ENCODE measurements at regions not wholly inside any gene's neighbourhood (a gene's known extent, or its start where the extent isn't known, plus 50 kb on each side); places are given as distances from the start of the nearest gene placed in this dataset.
"Not testable (repeated sequence)": the region's sequence is repeated elsewhere in the genome, so short reads cannot be mapped to it uniquely, and the experiment has no call there.

GRCh38 chr11:29050962-29051361, 942.8 kb downstream of the METTL15 start:
- DNase-seq (ENCODE audit: low spot score), result not testable (repeated sequence)

DNA sequence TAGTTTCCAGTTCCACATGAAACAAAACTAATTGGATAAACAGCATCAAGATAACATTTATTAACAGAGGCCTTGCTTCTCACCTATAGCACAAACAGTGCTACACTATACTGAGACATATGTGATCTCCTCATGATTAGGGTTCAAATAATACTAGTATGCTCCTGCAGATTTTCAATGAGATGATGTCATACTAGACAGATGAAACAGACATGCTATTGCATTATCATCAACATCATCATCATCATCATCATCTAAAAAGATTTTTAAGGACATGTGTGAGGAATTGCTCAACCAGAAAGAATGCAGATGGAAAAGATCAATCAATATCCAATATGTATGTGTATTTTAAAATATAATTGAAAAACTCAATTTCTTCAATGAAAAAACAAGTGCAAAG, 932.3 kb downstream of the METTL15 start:
- DNase-seq (ENCODE audit: low spot score), result no peak

DNA sequence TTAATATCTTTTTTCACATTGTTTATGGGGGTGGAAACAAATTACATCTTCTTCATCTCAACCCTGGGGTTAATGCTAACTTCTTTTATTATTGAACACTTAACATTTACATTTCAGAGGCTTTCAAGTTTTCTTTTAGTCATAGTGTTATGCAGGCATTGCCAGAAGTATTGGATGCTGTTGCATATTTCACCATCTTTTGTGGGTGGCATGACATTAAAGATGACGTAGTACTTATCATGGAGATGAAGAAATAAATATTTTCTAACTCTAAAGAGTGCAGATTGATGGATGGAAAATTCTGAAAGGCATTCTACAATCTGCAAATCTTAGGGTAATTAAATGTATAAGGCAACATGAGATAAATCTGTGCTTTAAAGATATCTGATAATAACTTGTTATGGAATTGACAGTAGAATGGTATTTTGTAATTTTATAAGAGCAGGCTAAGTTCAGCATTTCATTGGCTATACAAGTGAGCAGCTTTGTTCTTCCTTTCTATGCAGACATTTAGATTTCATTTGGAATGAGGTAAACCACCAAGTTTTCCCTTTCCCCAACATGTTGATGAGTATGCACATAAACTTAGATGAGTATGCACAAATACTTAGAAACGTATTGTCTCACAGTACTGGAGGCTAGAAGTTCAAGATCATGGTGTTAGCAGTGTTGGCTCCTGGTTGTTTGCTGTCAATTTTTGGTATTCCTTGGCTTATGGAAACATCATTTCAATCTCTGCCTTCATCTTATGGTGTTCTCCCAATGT, 924.4 kb downstream of the METTL15 start:
- no peak for DNase-seq (ENCODE audit: low spot score)

DNA sequence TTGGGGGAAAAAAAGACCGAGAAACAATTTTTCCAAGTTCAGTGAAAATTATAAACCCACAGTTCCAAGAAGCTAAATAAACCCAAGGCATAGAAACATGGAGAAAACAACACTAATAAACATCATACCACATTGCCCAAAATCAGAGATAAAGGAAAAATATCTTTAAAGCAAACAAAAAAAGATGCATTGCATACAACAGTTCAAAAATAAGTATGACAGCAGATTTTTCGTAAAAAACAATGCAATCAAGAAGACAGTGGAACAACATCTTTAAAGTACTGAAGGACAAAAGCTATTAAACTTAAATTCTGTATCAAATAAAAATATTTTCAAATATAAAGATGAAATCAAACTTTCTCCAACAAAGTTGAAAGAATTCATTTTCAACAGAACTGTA, 921.3 kb downstream of the METTL15 start:
- no peak for DNase-seq (ENCODE audit: low spot score)

DNA sequence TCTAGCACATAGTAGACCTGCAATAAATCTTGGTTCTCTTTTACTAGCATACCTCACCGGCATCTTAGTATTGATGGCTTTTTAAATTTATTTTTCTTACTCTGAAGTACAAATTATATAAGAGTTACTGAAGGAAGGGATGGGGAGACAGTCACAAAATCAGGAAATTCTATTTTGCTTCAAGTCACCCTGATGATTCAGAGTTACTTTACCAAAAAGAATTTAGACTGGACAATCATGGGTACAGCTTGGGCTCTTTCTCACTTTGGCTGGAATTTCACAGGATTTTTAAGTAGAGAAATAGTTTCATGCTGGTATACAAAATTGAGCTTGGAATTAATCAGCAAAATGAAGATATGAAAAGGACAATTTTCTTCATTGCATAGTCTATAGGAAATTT, 919.2 kb downstream of the METTL15 start:
- DNase-seq (ENCODE audit: low spot score), result no peak

DNA sequence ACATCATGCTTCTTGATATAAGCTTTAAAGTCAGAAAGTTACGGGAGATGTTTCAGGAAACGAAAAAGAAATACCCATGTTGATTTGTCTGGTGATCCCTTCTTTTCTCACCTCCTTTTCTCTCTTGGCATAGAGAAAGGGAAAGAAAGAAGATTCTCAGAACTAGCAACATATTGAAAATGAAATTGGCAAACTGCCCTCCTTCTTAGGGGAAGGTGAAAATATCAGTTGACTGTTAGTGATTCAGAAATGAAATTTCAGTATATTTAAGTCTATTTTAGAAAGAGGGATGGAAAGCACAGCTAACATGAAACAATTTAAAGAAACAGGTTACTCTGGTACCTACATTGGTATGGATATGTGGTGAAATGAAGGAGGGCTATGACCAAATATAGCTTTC, 918.1 kb downstream of the METTL15 start:
- DNase-seq (ENCODE audit: low spot score), result no peak

GRCh38 chr11:29025001-29025400, 916.8 kb downstream of the METTL15 start:
- DNase-seq (ENCODE audit: low spot score), result no peak

GRCh38 chr11:29024386-29024785, 916.2 kb downstream of the METTL15 start:
- no peak for DNase-seq (ENCODE audit: low spot score)

GRCh38 chr11:29023761-29024160, 915.6 kb downstream of the METTL15 start:
- no peak for DNase-seq (ENCODE audit: low spot score)

DNA sequence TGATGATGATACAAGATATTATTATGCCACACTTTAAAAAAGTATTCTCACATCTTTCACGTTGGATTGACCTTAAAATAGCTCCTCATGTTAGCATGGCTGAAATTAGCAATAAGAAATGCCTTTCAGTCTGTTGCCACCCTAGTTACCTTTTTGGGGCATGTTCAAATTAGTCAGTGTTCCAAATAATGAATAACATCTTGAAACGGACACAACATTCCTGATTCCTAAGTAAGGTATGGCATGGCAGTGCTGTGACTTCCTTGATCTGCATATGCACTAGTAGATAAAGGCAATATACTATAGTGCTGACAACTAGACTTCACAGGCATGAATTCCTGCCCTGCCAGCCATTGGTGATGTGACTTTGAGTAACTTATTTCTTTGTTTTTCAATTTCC, 914.5 kb downstream of the METTL15 start:
- no peak for DNase-seq (ENCODE audit: low spot score)

- DNase-seq (ENCODE audit: low spot score), result no peak
These were observed 911.9 kb downstream of the METTL15 start for GRCh38 chr11:29019960-29020683.

- no peak for DNase-seq (ENCODE audit: low spot score)
These were observed 910.4 kb downstream of the METTL15 start for GRCh38 chr11:29018631-29019030.

DNA sequence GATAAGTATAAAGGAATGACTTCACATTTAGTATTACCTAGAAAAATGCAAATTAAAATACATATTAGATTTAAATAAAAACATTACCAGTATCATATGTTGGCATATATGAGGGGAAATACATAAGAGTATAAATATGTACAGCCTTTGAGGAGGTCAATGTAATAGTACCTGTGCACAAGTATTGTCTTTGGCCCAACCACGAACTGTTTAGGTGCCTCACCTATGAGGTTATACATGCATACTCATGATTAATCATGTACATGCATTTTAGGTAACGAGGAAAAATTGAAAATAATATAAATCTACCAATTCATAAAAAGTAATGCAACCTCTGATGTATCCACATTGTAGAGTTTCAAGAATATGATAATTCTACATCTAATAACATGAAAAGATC, 909.8 kb downstream of the METTL15 start:
- no peak for DNase-seq (ENCODE audit: low spot score)

- DNase-seq (ENCODE audit: low spot score), result no peak
These were observed 904.3 kb downstream of the METTL15 start for GRCh38 chr11:29012507-29012906.

DNA sequence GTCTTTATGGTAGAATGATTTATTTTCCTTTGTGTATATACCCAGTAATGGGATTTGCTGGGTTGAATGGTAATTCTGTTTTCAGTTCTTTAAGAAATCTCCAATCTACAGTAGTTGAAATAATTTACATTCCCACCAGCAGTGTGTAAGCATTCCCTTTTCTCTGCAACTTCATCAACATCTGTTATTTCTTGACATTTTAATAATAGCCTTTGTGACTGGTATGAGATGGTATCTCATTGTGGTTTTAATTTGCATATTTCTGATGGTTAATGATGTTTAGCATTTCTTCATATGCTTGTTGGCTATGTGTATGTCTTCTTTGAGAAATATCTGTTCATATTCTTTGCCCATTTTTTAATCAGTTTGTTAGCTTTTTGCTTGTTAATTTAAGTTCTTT, 901.2 kb downstream of the METTL15 start:
- DNase-seq (ENCODE audit: low spot score), result no peak

- DNase-seq (ENCODE audit: low spot score), result no peak
These were observed 900.3 kb downstream of the METTL15 start for GRCh38 chr11:29008481-29008880.

GRCh38 chr11:29006668-29007067, 898.5 kb downstream of the METTL15 start:
- DNase-seq (ENCODE audit: low spot score), result no peak

GRCh38 chr11:29005401-29005980, 897.3 kb downstream of the METTL15 start:
- no peak for DNase-seq (ENCODE audit: low spot score)

- DNase-seq (ENCODE audit: low spot score), result no peak
These were observed 894.6 kb downstream of the METTL15 start for GRCh38 chr11:29002816-29003215.

DNA sequence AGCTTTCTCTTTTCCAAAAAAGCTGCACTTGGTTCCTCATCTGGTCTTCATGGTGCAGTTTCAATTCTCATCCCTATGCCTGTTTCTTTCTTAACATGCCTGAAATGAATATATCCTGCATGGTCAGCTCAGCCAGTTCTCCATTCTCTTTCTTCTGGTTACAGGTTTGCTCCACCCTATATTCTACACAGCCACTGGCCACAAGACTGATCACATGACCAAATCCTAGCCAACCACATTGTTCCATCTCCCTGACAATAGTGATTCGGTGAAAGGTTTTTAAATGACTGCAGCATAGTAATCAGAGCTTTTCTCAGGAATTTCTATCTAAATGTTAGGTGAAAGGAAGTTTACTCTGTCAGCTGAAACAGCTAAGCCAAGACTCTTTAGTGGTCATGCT, 891.4 kb downstream of the METTL15 start:
- no peak for DNase-seq (ENCODE audit: low spot score)

GRCh38 chr11:28992996-28993395, 884.8 kb downstream of the METTL15 start:
- no peak for DNase-seq (ENCODE audit: low spot score)

GRCh38 chr11:28984231-28984630, 876.0 kb downstream of the METTL15 start:
- DNase-seq (ENCODE audit: low spot score), result no peak

GRCh38 chr11:28983780-28984179, 875.6 kb downstream of the METTL15 start:
- no peak for DNase-seq (ENCODE audit: low spot score)

All from left forelimb (tissue), 1 donor.